ENCODE measurements at regions not wholly inside any gene's neighbourhood (a gene's known extent, or its start where the extent isn't known, plus 50 kb on each side); places are given as distances from the start of the nearest gene placed in this dataset.

DNA sequence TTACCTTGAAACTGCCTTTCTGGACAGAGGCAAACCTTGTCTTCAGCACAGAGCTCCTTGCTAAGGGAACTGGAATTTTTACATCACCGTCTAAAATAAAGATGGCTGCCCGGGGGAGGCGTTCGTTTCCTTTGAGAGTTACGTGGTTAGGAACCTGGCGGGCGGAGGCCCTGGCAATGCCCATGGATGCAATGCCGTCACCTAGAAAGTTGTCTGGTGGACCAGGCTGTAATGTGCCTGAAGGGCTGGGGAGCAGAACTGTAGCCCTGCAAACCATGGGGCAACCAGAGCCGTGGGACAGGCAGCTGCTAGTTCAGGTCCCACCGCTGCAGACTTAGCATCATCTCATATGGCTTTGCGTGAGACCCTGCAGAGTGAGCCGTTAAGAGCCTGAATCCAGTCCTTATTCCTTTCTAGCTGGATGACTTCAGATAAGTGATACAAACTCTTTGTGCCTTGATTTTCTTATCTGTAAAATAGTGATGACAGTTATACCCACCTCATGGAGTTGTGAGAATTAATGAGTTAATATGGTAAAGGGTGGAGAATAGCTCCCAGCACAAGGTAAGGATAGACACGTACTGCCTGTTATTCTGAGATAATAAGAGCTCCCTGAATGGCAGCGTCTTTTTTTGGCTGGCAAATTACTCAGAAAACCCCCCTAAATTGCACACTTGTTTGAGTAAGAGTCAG is 219.7 kb downstream of the EMX2 start:
- TF ChIP-seq, protein P1, sequence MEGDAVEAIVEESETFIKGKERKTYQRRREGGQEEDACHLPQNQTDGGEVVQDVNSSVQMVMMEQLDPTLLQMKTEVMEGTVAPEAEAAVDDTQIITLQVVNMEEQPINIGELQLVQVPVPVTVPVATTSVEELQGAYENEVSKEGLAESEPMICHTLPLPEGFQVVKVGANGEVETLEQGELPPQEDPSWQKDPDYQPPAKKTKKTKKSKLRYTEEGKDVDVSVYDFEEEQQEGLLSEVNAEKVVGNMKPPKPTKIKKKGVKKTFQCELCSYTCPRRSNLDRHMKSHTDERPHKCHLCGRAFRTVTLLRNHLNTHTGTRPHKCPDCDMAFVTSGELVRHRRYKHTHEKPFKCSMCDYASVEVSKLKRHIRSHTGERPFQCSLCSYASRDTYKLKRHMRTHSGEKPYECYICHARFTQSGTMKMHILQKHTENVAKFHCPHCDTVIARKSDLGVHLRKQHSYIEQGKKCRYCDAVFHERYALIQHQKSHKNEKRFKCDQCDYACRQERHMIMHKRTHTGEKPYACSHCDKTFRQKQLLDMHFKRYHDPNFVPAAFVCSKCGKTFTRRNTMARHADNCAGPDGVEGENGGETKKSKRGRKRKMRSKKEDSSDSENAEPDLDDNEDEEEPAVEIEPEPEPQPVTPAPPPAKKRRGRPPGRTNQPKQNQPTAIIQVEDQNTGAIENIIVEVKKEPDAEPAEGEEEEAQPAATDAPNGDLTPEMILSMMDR (IDR thresholded peaks at IDR 0.05 in 2 of 3, conservative IDR thresholded peaks at IDR 0.05 in 1 of 3; ENCODE audit: borderline replicate concordance in 1 of 3, insufficient read depth in 1 of 3, low read depth in 2 of 3, low read length in 2 of 3) = no peak
- no peak for TF ChIP-seq EZH2 (IDR thresholded peaks at IDR 0.05)
- no peak for TF ChIP-seq EGR1 (IDR thresholded peaks at IDR 0.05; ENCODE audit: low read depth)
- no peak for TF ChIP-seq CEBPB (IDR thresholded peaks at IDR 0.05; ENCODE audit: low read depth)
- no peak for TF ChIP-seq POLR2AphosphoS5 (IDR thresholded peaks at IDR 0.05; ENCODE audit: low read depth, low read length)
- no peak for TF ChIP-seq POLR2A (IDR thresholded peaks at IDR 0.05; ENCODE audit: borderline replicate concordance, extremely low read depth, insufficient read depth, insufficient read length)
- TF ChIP-seq TCF7L2 (IDR thresholded peaks at IDR 0.05; ENCODE audit: borderline replicate concordance, extremely low read depth, insufficient read depth, insufficient read length) = no peak
- no peak for TF ChIP-seq SIN3A (IDR thresholded peaks at IDR 0.05; ENCODE audit: low read depth)
- TF ChIP-seq EZH2phosphoT487 (IDR thresholded peaks at IDR 0.05; ENCODE audit: borderline replicate concordance) = no peak
